ENCODE measurements at regions not wholly inside any gene's neighbourhood (a gene's known extent, or its start where the extent isn't known, plus 50 kb on each side); places are given as distances from the start of the nearest gene placed in this dataset.

GRCh38 chr12:27907766-27908165 lies 64.8 kb downstream of the PTHLH start:
- Histone ChIP-seq H3K9me3 (no peaks in the 10 kb centered on the region), H3K36me3 (no peaks in the 10 kb centered on the region)
- TF ChIP-seq, protein P1, sequence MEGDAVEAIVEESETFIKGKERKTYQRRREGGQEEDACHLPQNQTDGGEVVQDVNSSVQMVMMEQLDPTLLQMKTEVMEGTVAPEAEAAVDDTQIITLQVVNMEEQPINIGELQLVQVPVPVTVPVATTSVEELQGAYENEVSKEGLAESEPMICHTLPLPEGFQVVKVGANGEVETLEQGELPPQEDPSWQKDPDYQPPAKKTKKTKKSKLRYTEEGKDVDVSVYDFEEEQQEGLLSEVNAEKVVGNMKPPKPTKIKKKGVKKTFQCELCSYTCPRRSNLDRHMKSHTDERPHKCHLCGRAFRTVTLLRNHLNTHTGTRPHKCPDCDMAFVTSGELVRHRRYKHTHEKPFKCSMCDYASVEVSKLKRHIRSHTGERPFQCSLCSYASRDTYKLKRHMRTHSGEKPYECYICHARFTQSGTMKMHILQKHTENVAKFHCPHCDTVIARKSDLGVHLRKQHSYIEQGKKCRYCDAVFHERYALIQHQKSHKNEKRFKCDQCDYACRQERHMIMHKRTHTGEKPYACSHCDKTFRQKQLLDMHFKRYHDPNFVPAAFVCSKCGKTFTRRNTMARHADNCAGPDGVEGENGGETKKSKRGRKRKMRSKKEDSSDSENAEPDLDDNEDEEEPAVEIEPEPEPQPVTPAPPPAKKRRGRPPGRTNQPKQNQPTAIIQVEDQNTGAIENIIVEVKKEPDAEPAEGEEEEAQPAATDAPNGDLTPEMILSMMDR (IDR thresholded peaks at IDR 0.05; ENCODE audit: low read depth, low read length) = no peak

GRCh38 chr12:27906658-27907473 lies 65.7 kb downstream of the PTHLH start:
- TF ChIP-seq, protein P1 (IDR thresholded peaks at IDR 0.05; ENCODE audit: low read depth, low read length) = no peak
- Histone ChIP-seq H3K9me3 (no peaks in the 10 kb centered on the region), H3K4me1 (no peaks in the 10 kb centered on the region), H3K4me3 (ENCODE audit: low read depth, low read length) (no peak overlapping the region), H3K36me3 (no peaks in the 10 kb centered on the region), H3K27me3 (no peaks in the 10 kb centered on the region; the same call in 1 of the 2 replicates)
- DNase-seq = no peak

More at GRCh38 chr12:27907766-27908165, 64.8 kb downstream of the PTHLH start:
- H3K4me1 ChIP-seq = no peaks in the 10 kb centered on the region
- H3K27me3 ChIP-seq = no peaks in the 10 kb centered on the region; the same call in 1 of the 2 replicates
- H3K4me3 ChIP-seq (ENCODE audit: low read depth, low read length) = no peak overlapping the region
- no peak for DNase-seq

DNA sequence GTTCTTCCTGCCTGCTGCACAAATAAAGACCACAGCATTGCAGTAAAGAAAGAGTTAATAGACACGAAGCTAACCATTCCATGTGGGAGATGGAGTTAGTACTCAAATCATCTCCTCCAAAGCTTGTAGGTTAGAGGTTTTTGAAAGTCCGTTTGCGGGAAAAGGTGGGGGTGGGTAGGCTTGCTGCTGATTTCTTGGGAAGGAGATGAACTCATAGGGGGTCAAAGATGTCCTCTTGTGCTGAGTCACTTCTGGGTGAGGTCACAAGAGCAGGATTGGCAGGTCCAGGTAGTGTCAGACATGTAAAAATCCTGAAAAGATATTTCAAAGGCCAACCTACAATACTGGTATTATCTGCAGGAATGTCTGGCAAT lies 66.4 kb downstream of the PTHLH start:
- no peak for DNase-seq
- Histone ChIP-seq H3K9me3 (no peaks in the 10 kb centered on the region), H3K4me3 (ENCODE audit: low read depth, low read length) (no peak overlapping the region), H3K4me1 (no peaks in the 10 kb centered on the region), H3K36me3 (no peaks in the 10 kb centered on the region), H3K27me3 (no peaks in the 10 kb centered on the region; the same call in 1 of the 2 replicates)
- TF ChIP-seq, protein P1 (IDR thresholded peaks at IDR 0.05; ENCODE audit: low read depth, low read length) = no peak

GRCh38 chr12:27905285-27906126 lies 67.0 kb downstream of the PTHLH start:
- TF ChIP-seq, protein P1 (IDR thresholded peaks at IDR 0.05; ENCODE audit: low read depth, low read length) = no peak
- DNase-seq = no peak
- Histone ChIP-seq H3K36me3 (no peaks in the 10 kb centered on the region), H3K9me3 (no peaks in the 10 kb centered on the region), H3K4me3 (ENCODE audit: low read depth, low read length) (no peak overlapping the region), H3K4me1 (no peaks in the 10 kb centered on the region), H3K27me3 (no peaks in the 10 kb centered on the region; the same call in 1 of the 2 replicates)

GRCh38 chr12:27902651-27903050 lies 69.9 kb downstream of the PTHLH start:
- no peaks in the 10 kb centered on the region for H3K9me3 ChIP-seq

More at GRCh38 chr12:27902651-27903050, 69.9 kb downstream of the PTHLH start:
- DNase-seq = no peak
- Histone ChIP-seq H3K36me3 (no peaks in the 10 kb centered on the region), H3K4me3 (ENCODE audit: low read depth, low read length) (no peak overlapping the region), H3K27me3 (no peaks in the 10 kb centered on the region; the same call in 1 of the 2 replicates), H3K4me1 (no peaks in the 10 kb centered on the region)
- TF ChIP-seq, protein P1 (IDR thresholded peaks at IDR 0.05; ENCODE audit: low read depth, low read length) = no peak
